ENCODE measurements at regions not wholly inside any gene's neighbourhood (a gene's known extent, or its start where the extent isn't known, plus 50 kb on each side); places are given as distances from the start of the nearest gene placed in this dataset.

GRCh38 chr2:228697456-228697855 is 516.0 kb upstream of the SPHKAP start:
- FAIRE-seq = no peak
- no peak for TF ChIP-seq POLR2A (IDR thresholded peaks at IDR 0.05; ENCODE audit: low read depth, low read length)
- no peak for DNase-seq (ENCODE audit: insufficient read length, low spot score)

GRCh38 chr2:228690681-228691080 is 509.2 kb upstream of the SPHKAP start:
- FAIRE-seq = no peak
- DNase-seq (ENCODE audit: insufficient read length, low spot score) = no peak
- TF ChIP-seq POLR2A (IDR thresholded peaks at IDR 0.05; ENCODE audit: low read depth, low read length) = no peak

DNA sequence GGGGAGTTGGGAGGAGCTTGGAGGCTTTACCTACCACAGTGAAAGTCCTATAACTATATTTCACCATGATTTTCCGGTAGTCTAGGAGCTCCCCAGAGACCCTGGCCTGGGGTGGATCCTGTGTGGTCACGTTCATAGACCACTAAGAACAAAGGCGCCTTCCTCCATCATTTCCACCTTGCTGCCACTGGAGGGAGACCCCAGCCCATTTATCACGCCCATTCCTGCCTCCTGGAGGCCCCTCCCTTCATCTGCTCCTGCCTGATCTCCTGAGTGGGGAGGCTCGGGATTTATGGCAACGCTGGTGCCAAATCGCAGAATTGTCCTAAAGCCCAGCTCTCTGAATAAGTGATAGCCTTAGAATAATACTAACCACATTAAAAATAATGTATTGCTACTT is 507.6 kb upstream of the SPHKAP start:
- DNase-seq (ENCODE audit: insufficient read length, low spot score) (no peak), FAIRE-seq (no peak)
- no peak for TF ChIP-seq POLR2A (IDR thresholded peaks at IDR 0.05; ENCODE audit: low read depth, low read length)

DNA sequence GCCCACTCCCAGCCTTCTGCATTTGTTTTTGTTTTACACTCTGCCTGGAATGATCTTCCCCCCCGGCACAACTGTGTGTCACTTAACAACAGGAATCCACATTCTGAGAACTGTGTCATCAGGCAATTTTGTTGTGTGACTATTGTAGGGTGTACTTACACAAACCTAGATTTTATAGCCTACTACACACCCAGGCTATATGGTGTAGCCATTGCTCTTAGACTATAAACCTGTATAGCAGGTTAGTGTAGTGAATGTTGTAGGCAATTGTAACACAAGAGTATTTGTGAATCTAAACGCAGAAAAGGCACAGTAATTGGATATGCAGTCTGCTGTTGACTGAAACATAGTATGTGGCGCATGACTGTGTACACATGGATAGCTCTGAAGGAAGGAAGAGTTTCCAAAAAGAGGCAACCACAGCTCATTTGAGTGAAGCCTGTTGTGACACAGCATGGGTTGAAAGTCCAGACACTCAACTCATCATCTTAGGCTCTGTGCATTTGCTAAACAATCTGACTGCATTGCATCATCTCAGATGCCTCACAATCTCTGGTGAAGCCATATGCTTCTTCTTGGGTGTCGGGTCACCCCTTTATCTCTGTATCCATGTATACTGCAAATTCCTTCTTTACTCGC is 506.6 kb upstream of the SPHKAP start:
- no peak for DNase-seq (ENCODE audit: insufficient read length, low spot score)
- TF ChIP-seq POLR2A (IDR thresholded peaks at IDR 0.05; ENCODE audit: low read depth, low read length) = no peak

DNA sequence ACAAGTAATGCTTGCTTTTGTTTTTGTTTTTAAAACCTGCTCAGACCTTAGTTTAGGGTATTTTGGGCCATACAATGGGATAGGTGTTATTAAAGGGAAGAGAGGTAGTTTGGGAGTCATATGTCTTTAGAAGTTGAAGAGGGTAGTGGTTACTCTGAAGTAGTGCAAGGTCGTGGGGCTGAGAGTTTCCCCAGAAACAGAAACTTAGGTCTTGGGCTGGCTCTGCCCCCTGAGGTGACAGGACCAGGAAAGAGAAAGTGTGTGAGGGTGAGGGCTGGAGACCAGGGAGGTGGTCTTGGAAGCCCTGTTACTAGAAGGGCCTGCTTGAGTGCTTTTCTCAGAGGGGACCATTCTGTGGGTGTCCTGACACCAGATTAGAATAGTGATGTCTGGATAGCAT is 500.5 kb upstream of the SPHKAP start:
- no peak for TF ChIP-seq POLR2A (IDR thresholded peaks at IDR 0.05; ENCODE audit: low read depth, low read length)
- FAIRE-seq (no peak), DNase-seq (ENCODE audit: insufficient read length, low spot score) (no peak)

More for the DNA sequence above, 506.6 kb upstream of the SPHKAP start:
- FAIRE-seq = no peak

DNA sequence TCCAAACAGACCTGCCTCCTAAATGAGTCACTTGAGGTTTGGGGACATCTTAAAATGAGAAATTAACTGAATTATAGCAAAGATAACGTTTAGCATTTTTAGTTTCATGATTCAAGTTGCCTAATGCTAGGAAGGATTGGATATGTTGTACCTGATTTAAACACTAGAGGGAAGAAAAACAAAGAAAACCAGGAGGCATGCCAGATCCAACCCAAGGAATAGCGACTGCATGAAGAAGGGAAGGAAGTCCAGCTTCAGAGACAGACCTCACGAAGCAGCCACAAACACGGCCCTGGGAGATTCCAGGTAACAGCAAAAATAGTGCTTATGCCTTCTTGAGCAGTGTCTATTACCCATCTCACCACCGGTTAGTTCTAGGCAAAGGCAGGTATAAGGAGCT is 499.9 kb upstream of the SPHKAP start:
- DNase-seq (ENCODE audit: insufficient read length, low spot score) = peak; percentile 8
- TF ChIP-seq POLR2A (IDR thresholded peaks at IDR 0.05; ENCODE audit: low read depth, low read length) = no peak
- FAIRE-seq = peak; percentile 86

DNA sequence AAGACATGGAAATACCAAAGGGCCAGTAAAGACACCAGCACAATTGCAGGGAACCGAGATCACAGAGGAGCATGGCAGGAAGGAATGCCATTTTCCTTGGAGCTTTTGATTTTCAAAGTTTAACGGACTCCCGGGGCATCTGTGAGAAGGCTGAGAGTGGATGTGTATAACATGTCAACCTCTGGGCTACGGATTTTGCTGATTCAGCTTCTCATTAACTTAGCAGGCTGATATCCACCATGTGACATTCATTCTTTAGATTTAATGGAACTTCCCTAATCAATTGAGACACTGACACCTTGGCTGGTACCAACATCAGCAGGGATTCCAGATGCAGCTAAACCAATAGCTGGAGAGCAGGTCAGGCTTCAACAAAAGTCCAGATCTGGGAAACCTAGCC is 496.6 kb upstream of the SPHKAP start:
- no peak for FAIRE-seq
- no peak for TF ChIP-seq POLR2A (IDR thresholded peaks at IDR 0.05; ENCODE audit: low read depth, low read length)
- no peak for DNase-seq (ENCODE audit: insufficient read length, low spot score)

DNA sequence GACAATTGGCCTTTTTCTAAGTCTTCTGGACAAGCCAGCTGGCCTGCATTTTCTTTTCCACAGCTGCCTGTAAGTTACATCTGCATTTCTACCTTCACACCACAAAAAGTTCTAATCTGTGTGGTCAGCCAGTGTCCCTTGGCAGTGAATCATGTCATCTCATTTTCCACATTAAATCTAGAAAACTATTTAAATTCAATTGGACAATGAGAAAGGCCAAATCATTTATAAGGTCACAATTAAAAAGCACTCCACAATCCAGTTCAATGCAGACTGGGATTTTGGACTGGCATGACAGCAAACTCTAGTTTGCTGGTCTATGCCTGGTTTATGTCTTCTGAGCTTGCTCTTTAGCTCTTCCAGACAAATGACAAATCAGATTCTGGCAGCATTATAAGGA is 494.2 kb upstream of the SPHKAP start:
- no peak for TF ChIP-seq POLR2A (IDR thresholded peaks at IDR 0.05; ENCODE audit: low read depth, low read length)
- DNase-seq (ENCODE audit: insufficient read length, low spot score) (no peak), FAIRE-seq (no peak)

DNA sequence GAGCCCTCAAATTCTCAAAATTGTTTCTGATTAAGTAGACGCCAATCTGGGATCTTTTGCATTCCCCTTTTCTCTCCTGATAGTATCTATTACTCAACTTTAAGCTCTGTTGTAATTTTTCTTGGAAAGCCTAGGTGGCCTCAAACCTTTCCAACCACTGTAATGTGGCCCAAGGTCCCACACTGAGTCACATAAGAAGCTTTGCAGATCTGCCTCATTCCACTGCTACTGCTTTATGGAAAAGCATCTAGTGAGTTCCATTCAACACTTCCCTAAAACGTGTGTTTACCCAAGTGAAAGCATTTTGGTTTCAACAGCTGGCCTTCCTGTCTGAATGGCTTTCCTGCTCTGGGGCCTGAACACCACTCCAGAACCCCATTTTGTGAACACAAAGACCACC is 493.6 kb upstream of the SPHKAP start:
- no peak for DNase-seq (ENCODE audit: insufficient read length, low spot score)
- FAIRE-seq = no peak

DNA sequence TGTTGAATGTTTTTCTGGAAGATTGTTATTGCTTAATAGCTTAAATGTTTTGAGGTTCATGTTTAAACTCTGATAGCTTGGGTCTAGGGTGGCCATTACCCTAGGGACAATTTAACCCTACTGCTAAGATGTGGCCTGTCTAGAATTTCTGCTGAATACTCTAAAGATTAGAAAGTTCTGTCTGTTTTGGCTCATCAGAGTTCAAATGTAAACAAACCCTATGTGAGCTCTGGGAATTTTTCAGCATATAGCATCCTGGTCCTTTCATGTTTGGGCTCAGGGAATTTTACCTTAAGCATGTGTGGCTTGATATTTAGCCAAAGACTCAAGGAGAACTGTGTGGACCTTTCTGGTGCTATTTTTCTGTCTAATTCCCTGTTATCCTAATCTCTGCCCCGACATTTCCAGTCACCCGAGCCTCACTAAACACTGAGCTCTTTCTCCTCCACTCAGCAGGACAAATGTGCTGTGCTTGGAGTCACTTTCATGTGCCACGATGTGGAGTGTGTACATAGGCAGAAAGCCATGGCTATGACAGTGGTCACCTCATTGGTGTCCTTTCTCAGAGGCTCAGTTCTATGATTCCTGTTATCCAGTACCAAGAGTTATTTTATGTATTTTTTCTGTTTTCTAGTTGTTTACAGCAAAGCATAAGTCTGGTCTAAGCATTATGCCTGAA is 492.5 kb upstream of the SPHKAP start:
- FAIRE-seq = no peak
- no peak for TF ChIP-seq POLR2A (IDR thresholded peaks at IDR 0.05; ENCODE audit: low read depth, low read length)
- DNase-seq (ENCODE audit: insufficient read length, low spot score) = no peak

More for the DNA sequence above, 493.6 kb upstream of the SPHKAP start:
- no peak for TF ChIP-seq POLR2A (IDR thresholded peaks at IDR 0.05; ENCODE audit: low read depth, low read length)

GRCh38 chr2:228669690-228670089 is 488.2 kb upstream of the SPHKAP start:
- FAIRE-seq = no peak
- no peak for DNase-seq (ENCODE audit: insufficient read length, low spot score)
- no peak for TF ChIP-seq POLR2A (IDR thresholded peaks at IDR 0.05; ENCODE audit: low read depth, low read length)

DNA sequence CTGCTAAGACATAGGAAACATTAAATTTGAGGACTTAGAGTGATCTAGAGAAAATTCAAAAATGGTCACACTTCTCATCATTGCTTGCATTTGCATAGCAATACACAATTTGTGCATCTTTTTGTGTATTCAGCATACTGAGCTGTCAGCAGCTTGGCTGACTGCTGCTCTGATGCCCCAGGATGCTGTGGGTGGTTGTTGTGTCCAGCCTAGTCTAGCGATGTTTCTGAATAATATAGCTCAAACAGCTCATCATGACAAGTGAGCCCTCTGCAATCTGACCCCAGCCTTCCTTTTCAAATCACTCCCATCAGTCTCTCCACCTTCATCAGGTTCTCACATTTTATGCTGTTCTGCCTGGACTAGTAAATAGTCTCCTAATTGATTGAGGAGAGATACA is 483.7 kb upstream of the SPHKAP start:
- no peak for FAIRE-seq
- TF ChIP-seq POLR2A (IDR thresholded peaks at IDR 0.05; ENCODE audit: low read depth, low read length) = no peak
- DNase-seq (ENCODE audit: insufficient read length, low spot score) = no peak

- no peak for DNase-seq (ENCODE audit: insufficient read length, low spot score)
- no peak for TF ChIP-seq POLR2A (IDR thresholded peaks at IDR 0.05; ENCODE audit: low read depth, low read length)
- no peak for FAIRE-seq
Observed at GRCh38 chr2:228658998-228659397, 477.5 kb upstream of the SPHKAP start.

- DNase-seq (ENCODE audit: insufficient read length, low spot score) (no peak), FAIRE-seq (peak; percentile 92)
Observed at GRCh38 chr2:228657807-228658402, 476.4 kb upstream of the SPHKAP start.

DNA sequence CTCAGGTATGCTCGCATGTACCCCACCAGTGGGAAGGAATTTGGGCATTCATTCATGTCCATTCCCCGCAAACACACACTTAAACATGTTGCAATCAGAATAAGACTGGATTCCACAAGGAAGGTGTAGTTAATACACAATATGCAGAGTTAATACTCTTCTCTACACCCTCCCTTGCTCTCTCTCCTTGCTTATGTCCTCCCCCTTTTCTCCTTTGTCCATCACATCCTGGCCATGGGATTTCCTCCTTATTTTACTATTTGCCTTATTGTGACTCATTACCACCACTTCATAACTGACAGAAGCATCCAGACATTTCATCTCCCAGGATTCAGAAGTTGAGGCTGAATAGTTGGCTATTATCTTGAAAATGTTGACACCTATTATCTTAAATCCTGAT is 473.8 kb upstream of the SPHKAP start:
- no peak for DNase-seq (ENCODE audit: insufficient read length, low spot score)
- TF ChIP-seq POLR2A (IDR thresholded peaks at IDR 0.05; ENCODE audit: low read depth, low read length) = no peak
- peak; percentile 50 for FAIRE-seq

More at GRCh38 chr2:228657807-228658402, 476.4 kb upstream of the SPHKAP start:
- no peak for TF ChIP-seq POLR2A (IDR thresholded peaks at IDR 0.05; ENCODE audit: low read depth, low read length)

All from H54 (cell line).